NCI-H460 (cell line): ENCODE measurements at regions not wholly inside any gene's neighbourhood (a gene's known extent, or its start where the extent isn't known, plus 50 kb on each side); places are given as distances from the start of the nearest gene placed in this dataset.

ENCODE experiments used
- DNase-seq: peaks from one replicate; pipeline ENCODE4 v3.0.0-alpha.2; 2016; ENCODE audit warnings: low read depth; ENCODE audit errors: extremely low read depth

DNA sequence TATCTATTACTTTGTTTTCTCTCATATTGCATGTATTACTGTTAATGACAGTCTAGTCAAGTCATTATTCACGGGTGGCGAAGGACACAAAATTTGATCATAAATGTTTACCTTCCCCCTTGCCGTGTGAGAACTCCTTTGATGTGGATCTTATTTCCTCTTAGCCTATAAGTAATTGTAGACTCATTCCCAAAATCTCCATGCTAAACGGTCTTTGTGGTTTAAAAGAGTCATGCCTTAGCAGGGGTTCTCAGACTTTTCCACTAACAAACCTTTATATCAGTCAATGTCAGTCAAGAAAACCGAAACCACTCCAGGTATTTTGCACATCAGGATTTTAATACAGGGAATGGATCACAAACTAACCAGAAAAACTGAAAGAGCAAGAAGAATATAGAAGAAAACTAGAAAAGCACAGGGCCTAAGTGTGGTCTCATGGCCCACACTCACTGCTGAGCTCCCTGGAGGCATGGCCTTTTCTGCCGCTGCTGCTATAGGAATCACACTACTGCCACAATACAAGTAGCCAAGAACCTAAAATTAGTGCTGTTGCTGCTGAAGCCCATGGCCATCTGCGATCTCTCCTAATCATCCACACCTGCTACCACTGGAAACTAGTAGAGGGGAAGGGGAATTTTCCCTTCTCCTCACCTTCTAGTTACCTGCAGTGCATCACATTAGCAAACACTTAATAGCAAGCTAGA is 186.0 kb upstream of the POU3F2 start:
- DNase-seq, result no peak

DNA sequence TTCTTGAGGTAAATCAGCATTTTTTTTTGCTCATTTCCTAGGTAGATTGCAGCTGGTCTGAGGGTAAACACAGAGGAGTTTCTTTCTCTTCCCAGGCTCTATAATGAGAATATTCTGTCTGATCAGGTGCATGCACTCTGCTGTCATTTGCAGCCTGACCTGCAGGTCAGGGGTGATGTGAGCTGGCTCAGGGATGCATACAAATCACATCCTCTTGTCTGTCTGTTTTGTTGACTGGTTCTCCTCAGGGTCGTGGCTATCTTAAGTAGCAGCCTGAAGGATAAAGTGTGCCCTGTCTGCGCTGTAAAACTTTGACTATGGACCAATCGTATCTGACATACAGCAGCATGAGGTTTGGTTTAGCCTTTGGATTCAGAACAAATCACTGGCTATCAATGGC is 183.4 kb upstream of the POU3F2 start:
- DNase-seq, result no peak

DNA sequence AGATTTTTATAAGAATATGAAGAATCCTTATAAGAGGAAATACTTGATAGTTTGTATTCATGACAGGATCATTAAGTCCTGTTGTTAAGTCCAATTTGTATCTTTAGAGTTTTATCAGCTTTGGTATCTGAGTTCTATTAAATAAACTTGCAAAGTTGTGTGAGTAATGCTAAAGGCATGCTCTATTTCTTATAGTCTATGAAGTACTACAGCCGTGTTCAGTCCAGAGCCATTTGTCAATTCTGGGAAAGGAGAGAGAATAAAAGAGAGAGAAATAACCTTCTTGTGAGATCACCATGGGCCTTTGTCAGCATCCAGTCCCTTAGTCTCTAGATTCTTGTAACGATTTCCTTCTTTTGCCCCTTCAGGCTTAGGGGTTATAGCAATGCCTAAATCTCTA is 181.2 kb upstream of the POU3F2 start:
- DNase-seq, result no peak

DNA sequence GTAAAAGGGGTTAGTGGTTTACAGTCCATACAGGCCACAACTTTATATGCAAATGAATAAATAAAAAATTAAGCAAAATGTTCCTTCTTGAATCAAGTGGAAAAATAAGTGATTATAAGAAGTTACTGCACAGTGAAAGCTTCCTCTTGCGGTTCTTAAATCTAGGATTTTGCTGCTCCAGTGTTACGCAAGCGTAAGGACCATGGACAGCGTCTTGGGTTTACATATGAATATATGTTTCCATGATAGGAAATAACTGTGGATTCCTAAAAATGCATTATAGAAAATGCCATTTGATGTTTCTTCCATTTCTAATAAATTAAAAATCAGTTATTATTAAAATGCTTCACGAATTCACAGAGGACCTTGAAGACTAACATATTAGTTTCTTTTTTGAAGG is 176.6 kb upstream of the POU3F2 start:
- peak; percentile 20 for DNase-seq

DNA sequence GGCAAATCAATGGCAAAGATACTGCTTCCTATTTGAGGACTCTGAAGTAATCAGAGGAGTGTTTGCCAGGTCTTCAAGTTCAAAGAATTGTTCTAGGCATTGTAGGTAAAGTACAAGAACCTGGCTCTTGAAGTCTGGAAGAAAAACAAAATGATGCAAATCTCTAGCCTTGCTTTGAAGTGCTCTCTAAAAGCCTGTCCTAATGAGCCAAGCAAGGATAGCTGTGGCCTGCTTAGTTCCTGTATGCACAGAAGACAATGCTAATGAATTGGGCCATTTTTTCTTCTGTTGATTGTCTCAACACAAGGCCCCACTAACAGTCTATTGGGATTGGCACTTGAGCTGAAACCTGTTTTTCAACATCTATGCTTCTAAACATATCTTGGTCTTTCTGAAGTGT is 165.0 kb upstream of the POU3F2 start:
- DNase-seq, result no peak

DNA sequence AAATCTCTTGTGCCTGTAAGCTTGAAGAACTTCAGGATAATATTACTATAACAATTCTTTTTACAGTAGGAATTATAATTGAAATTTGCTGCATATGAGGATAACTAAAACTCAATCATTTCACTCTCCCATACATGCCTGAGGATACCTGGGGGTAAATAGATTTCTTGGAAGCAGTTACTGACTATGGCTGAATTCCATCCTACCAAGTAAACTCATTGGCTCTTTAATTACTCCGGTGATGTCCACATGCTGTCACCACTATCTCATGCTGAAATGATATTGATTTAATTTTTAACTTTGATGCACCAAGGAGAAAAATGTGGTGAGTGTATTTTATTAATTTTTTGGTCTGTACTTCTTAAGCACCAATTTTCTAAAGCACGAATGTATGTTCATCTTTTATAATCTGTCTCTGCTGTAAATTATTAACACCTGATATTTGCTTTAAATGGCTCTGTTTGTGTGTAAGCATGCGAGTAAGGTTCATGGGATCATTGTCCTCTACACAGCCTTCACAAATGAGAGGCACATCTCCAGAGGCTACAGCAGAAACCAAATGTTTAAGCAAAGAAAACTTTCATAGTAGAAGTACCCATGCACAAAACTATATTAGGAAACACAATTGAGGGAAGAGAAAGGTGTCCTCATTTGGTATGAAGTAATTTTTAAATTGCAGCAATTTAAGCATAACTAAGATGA is 164.2 kb upstream of the POU3F2 start:
- no peak for DNase-seq

DNA sequence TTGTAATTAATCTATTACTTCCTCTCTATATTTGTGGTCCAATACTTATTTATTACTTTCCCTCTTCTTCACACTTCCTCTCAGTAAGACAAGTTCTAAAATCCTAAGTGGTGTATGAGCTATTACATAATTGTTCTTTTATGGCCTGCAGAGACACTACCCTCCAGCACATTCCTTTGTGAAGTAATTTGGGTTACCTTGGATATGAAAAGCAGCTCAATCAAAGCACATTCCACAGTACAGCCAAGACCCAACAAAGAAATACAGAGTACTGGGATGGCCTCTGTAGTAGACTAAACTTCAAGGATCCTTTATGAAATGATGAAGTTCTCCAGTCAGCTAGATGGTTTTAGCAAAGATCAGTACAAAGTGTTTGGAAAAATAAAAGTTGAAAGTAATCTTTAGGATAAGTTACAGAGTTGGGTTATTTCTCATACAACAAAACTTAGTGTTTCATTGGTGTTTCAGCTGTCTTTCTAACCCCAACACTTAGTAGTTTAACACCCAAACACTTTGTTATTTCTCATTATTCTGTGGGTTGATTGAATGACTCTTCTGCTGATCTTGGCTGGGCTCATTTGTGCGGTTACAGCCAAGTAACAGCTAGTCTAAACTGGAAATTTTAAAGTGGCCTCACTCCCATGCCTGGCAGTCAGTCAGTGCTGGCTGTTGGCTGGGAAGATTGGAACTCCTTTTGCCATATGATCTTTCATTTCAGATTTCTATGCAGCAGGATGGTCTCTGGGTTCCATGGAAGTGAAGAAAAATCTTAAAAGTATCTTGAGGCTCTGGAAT is 161.5 kb upstream of the POU3F2 start:
- no peak for DNase-seq

DNA sequence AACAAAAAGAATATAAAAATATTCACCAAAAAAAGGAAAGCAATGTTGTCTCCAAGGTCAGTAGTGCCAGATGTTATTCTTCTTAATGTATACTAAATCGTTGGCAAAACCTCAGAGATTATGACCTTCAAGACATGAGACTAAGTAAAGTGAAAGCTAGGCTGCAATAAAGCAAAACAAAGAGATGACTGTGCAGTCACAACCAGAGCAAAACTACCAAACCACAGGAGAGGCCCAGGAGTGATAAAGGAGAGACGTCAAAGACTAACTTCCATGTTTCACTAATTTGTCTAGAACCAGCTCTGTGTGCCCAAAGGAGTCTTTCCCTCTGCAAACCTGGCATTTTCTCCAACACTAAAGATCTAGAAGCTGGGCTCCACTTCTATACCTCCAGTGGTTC is 155.9 kb upstream of the POU3F2 start:
- DNase-seq, result no peak

DNA sequence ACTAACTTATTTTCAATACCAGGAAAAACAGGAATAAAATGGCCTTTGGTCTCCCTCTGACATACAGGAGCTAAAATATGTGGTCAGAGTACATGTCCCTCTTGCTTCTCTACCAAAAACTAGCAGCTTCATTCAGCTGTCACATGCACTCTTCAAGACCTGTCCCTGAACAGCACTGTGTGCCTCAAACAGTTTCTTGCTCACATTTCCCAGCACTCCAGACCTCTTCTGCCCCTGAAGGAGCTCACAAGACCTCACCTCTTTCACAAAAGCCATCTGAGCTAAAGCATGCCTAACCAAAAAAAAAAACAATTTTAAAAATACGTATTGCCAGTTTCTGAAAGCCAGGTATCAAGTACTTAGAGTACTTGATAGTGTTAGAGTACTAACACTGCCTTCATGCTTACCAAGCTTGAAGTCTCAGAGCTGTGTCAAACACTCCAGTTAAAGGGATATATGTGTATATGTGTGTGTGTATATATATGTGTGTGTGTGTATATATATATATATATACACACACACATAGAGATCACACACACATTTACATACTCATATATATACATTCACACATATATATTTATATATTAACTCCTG is 148.3 kb upstream of the POU3F2 start:
- no peak for DNase-seq

DNA sequence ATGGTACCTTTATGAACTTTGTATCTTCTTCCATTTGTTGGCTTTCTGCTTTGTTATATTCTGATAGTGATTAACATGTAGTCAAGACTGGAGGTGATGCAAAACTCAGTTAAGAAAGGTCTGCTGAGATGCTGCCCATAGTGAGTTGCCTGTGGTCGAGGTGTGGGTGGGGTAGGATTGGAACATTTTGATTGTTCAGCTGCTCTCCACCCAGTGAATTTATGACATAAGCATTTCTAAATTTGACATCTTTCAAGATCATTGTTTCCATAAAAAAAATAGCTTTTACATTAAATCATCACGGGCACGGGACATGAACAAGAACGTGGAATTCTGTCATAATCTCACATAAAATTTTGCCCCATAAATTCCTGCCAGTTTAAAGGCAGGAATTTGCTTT is 146.6 kb upstream of the POU3F2 start:
- DNase-seq, result no peak

DNA sequence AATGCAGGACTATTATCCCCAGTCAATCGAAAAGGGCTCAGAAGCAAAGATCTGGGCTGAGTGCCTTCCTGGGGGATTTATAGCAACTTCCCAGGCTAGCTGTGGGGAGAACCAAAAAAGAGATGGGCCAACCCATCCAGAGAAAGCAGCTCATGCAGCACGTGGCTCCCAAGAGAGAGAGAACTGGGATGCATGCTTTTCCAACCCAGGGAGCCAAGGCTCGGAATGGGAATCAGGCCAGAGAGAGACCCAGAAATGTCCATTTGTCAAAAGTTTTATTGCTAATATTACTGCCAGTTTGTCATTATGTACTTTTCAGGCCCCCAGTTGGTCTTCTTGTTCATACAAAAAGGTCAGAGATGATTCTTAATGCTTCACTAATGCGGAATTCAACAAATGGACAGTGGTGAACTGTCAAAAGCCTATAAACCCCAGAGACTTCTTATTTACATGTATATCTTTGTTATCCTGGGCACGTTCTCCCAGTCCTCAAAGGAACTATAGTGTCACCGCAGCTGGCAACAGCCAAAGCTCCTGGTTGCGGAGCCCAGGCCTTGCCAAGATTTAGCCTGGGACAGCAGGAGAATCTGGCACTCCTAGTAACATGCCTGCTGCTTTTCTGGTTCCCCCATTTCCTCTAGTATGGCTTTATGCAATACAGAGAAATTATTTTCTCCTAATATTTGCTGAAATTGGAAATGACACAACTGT is 139.1 kb upstream of the POU3F2 start:
- DNase-seq, result no peak

DNA sequence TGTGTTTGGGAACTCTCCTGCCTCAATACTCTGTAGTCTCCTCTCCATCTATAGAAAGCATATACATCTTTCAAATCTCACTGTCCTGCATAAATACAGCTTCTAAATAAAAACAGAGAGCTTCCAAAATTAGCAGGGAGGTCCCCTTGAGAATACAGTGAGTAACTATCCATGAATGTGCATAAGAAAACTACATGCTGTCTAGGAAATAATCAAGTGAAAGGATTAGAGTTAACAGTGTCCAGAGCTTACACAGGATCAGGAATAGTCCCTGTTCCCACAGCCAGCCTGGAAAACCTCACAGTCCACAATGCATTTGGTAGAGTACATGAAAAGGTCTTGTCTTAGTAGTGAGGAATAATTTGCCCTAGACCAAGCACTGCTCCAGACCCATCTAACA is 123.0 kb upstream of the POU3F2 start:
- DNase-seq, result no peak

DNA sequence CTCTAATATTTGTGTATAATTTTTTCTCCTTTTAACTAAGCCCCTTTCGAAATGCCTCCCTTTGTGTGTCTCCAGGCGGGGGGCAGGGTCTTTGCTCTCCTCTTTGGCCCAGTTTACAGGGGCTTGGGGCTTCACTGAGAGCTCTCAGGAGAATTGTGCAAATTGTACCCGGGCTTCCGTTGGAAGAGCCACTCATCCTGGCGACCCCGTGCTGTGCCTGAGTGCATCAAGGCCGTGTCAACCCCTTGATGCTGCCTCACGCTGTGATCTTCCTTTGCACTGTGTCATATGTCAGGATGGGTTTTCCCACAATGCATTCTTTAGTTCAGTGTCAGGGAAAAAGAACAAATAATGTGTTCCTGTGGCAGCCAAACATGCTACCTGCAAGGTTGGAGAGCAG is 118.0 kb upstream of the POU3F2 start:
- DNase-seq, result no peak

DNA sequence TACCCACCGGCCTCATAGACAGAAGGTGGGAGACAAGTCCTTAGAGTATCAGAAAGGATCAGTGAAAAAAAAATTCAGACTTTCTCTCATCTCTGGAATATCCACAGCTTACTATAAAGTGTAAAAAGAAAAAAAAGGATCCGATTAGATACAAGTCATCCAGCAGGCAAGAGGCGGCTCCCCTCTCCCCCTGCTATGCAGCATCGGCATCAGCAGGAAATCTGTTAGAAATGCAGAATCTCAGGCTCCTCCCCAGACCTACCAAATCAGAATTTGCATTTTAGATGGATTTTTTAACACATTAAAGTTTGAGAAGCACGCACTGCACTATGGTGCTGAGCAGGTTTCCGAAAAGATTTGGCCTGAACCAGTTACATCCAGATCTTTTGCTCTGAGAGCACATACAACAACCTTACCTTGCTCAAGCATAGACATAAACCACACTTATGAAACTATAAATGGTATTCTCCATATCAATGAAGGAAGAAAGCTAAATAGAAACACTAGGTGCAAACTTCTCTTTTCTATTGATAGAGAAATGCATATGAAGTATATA is 117.0 kb upstream of the POU3F2 start:
- no peak for DNase-seq

DNA sequence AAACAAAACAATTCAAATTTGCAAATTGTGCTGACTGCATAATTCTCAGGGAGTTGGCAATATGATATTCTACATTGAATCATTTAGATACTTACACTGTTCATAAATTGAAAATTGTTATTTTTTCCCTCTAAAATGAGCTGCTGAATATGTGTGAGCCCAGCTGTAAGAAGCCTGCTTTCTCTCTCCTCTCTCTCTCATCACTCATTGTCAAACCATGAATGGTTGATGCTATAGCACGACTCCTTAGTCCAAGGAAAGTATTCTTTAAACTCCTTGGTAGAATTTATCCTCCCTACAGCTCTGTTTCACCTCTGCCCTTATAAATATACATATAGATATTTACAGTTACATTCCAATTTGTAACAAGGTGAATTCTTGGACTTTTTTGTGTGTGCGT is 116.4 kb upstream of the POU3F2 start:
- no peak for DNase-seq

DNA sequence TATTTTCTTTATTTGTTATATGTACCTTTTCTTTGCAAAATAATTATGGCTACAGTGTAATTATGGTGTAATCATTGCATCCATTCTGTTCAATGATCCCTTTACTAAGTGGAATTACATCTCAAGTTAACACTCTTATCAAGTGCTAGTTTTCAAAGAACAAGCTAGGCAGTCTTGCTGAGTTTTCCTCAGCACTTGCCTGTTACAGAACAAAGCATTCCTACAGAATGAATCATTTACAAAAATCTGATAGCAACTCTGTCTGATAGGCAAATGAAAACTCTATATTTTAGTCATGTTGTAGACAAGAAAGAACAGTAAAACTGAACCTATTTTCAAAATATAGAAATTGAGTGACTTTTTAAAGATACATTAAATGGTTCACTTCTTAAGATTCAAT is 109.8 kb upstream of the POU3F2 start:
- no peak for DNase-seq

DNA sequence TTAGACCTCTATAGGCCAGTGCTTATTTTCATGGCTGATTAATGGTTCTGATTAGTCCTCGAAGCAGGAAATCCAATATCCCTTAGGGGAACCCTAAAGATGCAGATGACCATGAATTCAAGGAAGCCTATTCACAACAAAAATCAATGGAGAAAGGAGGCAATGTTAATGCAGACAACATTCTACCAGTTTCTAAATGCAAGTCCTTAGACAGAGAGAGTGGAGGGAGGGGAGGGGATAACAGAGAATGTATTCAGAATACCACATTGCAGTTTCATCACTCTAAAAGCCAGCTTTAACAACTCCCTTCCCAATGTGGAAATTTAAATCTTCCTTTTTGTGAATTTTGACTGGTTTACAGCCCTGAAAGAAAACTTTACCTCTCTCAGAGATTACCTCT is 87.1 kb upstream of the POU3F2 start:
- DNase-seq, result no peak

DNA sequence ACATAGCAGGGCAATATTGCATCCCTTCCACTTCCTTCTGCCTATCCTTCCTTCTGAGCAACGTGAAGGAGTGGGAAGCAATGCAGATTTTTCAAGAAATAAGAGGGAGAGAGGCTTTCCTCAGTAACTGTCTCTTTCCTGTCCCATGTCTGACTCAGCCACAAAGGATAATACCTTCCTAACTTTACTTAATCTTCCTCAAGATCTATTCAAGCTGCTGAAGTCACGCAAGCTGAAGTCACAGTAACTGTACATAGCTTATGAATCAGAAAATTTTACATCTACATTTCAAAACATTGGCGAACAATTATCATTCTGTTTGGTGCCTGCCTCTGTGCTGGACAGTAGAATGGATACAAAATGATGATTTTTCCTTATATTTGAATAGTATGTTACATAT is 86.4 kb upstream of the POU3F2 start:
- no peak for DNase-seq

DNA sequence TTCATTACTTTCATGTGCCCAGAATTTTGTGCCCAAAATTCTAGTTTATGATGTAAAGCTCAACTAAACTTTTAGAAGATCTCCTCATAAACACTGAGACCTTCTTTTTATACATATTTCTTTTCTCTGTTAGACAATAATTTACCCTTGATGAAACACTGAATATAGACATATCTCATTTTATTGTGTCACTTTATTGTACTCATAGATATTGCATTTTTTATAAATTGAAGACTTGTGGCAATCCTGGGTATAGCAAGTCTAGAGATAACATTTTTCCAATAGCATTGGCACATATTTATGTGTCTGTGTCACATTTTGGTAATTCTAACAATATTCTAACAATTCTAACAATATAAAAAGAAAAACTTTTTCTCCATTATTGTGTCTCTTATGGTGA is 74.9 kb upstream of the POU3F2 start:
- no peak for DNase-seq

DNA sequence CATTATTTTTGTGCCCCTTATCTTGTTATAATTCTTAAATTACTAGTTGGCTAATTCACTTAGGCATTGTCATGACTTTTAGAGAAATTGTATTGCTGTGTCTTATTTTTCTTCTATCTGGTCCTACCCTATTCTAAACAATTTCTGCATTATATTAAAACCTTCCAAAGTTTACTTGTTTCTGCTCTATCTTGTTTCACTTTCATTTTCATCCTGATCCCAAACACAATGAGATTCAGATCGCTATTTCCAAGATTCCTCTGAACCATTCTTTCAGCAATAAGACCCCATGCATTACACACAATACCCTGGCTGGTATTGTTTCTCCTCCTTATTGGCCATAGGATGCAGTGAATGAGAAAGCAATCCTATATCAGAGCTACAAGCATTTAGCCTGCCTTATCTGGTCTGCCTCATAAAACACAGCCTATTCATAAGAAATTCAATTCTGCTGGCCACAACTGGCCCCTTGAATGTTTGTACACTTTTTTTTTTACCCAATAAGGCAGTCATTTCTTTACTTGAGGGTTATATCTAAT is 69.9 kb upstream of the POU3F2 start:
- DNase-seq, result no peak
